Epithelial cell of esophagus (primary cell): ENCODE measurements at regions not wholly inside any gene's neighbourhood (a gene's known extent, or its start where the extent isn't known, plus 50 kb on each side); places are given as distances from the start of the nearest gene placed in this dataset.
A peak's percentile ranks its signal among the peaks of the same experiment; 100 is the strongest.

Experiments used
- DNase-seq: peaks from one replicate; pipeline ENCODE4 v3.0.0; 2010; ENCODE audit warnings: low read depth
- H3K4me3 ChIP-seq: 2 replicates; pipeline ENCODE4 v1.5.1; 2011; ENCODE audit warnings: mild to moderate bottlenecking, low read length, control low read depth
- TF ChIP-seq, protein P1 (sequence below): IDR thresholded peaks from 2 replicates; pipeline ENCODE4 v1.5.1; 2011; ENCODE audit warnings: low read depth, mild to moderate bottlenecking, low read length, control low read depth, inconsistent platforms; ENCODE audit not compliant: insufficient read depth; ENCODE audit errors: missing control alignments

GRCh38 chr1:224486801-224487583 lies 52.4 kb upstream of the WDR26 start:
- no peak overlapping the region for H3K4me3 ChIP-seq
- no peak for DNase-seq
- TF ChIP-seq, protein P1, sequence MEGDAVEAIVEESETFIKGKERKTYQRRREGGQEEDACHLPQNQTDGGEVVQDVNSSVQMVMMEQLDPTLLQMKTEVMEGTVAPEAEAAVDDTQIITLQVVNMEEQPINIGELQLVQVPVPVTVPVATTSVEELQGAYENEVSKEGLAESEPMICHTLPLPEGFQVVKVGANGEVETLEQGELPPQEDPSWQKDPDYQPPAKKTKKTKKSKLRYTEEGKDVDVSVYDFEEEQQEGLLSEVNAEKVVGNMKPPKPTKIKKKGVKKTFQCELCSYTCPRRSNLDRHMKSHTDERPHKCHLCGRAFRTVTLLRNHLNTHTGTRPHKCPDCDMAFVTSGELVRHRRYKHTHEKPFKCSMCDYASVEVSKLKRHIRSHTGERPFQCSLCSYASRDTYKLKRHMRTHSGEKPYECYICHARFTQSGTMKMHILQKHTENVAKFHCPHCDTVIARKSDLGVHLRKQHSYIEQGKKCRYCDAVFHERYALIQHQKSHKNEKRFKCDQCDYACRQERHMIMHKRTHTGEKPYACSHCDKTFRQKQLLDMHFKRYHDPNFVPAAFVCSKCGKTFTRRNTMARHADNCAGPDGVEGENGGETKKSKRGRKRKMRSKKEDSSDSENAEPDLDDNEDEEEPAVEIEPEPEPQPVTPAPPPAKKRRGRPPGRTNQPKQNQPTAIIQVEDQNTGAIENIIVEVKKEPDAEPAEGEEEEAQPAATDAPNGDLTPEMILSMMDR: no peak

- peak; percentile 41 for DNase-seq
- TF ChIP-seq, protein P1: no peak
- H3K4me3 ChIP-seq: no peak overlapping the region
Observed at GRCh38 chr1:224488806-224489499, 54.4 kb upstream of the WDR26 start.

DNA sequence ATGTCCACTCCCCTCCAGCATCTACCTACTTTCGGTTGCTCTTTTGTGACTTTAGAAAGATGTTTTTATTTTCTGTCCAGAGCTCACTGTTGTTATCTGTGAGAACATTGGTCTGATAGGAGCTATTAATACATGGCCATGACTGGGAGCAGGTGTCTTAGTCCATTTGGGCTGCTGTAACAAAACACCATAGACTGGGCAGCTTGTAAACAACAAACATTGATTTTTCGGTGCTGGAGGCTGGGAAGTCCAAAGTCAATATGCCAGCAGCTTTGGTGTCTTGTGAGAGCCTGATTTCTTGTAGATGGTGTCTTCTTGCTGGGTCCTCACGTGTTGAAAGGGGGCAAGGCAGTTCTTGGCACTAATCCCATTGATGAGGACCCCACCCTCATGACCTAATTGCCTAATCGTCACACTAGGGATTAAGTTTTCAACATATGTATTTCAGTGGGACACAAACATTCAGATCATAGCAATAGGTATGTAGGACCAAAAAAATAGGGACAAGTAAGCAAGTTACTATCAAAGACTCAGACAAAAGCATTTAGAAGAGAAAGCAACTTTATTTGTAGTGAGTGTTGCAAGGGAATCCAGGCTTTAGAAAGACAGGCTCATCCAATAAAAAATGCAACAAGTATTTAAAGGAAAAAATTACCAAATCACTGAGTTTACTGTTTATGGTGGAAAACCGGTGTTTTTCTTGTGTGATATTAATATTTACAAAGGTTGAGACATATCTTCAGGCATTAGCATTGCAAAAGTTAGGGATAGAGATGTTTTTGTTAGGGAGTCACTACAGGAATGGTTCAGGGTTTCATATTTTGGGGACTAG lies 55.2 kb upstream of the WDR26 start:
- H3K4me3 ChIP-seq: no peak overlapping the region
- no peak for DNase-seq
- TF ChIP-seq, protein P1: no peak

- DNase-seq: no peak
- H3K4me3 ChIP-seq: no peak overlapping the region
- TF ChIP-seq, protein P1: no peak
Observed at GRCh38 chr1:224490549-224491537, 56.2 kb upstream of the WDR26 start.

GRCh38 chr1:224492015-224492414 lies 57.4 kb upstream of the WDR26 start:
- H3K4me3 ChIP-seq: no peak overlapping the region
- TF ChIP-seq, protein P1: no peak
- no peak for DNase-seq

DNA sequence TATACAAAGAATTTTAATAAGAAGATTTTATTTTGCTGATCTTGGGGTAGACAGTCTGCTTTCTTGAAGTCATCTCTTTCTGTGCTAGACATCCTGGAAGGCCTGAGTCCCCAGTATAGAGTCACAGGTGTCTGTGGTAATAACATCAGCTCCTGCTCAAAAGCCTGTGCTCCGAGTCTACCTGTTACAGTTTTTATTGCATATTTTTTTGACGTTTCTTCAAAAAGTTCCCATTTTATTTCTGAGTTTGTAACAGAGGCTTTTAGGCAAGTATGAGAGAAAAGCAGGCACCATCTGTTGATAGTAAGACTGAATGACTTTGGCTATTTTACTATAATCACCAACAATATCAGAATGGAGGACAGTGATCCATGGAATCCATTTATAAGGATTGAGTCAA lies 58.0 kb upstream of the WDR26 start:
- no peak for DNase-seq
- H3K4me3 ChIP-seq: no peak overlapping the region
- TF ChIP-seq, protein P1: no peak
